SH-SY5Y (cell line): ENCODE measurements at regions not wholly inside any gene's neighbourhood (a gene's known extent, or its start where the extent isn't known, plus 50 kb on each side); places are given as distances from the start of the nearest gene placed in this dataset.

Experiments
- GATA2 ChIP-seq: IDR thresholded peaks from 2 replicates; pipeline ENCODE4 v1.6.1; 2011; ENCODE audit warnings: mild to moderate bottlenecking, low read depth, low read length
- GATA3 ChIP-seq: IDR thresholded peaks from 2 replicates; pipeline ENCODE4 v1.6.1; 2011; ENCODE audit warnings: low read depth, mild to moderate bottlenecking, low read length, moderate library complexity

GRCh38 chr18:39773646-39774045 is 2181.4 kb upstream of the PIK3C3 start:
- TF ChIP-seq GATA3 (no peak), GATA2 (no peak)

DNA sequence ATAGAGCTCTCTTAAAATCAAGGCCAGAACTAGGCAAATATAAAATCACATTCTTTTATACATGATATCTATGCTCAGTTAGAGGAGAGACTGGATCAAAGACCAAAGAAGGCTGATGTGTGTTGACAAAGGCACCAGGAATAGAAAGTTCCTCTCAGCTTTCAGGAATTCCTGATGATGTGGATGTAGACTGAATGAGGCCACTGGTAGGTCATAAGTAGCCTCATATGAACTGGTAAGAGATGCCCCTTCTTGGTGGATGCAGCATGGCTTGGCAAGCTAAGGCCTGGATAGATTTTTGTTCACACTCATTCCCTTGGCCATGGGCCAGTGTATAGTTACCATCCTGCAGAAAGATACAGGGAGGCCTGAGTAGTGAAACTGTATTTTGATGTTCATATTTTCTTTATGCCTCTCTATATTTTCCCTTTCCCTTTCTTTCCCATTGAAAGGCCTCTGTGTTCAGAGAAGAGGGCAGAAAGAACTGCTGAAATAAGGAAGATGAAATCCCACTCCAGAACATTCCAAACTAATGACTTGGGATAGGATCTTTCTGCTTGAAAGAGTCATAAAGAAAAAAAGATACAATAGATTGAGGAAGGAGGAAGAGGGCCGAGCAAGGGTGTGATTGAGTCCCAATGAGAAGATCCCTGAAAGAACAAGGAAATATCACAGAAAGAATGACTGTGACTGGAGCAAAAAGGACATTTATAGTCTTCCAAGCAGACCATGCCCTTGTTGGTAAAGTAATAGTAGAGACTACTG is 2182.7 kb upstream of the PIK3C3 start:
- TF ChIP-seq GATA3: no peak
- no peak for TF ChIP-seq GATA2

GRCh38 chr18:39770399-39770798 is 2184.6 kb upstream of the PIK3C3 start:
- TF ChIP-seq GATA2 (no peak), GATA3 (no peak)

DNA sequence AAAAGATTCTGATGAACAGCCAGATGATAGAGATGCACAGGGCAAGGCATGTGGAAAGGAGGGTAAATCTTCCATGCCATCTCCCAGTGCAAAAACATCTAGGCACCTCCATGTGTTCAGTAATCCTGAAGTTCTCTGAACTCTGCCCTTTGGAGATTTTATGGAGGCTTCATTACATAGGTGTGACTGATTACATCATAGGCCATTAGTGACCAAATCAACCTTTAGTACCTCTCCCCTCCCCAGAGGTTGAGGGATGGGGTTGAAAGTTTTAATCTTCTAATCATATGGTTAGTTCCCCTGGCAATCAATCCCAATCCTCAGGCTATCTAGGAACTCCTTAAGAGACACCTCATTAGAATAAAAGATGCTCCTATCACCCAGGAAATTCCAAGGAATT is 2190.2 kb upstream of the PIK3C3 start:
- no peak for TF ChIP-seq GATA2
- TF ChIP-seq GATA3: no peak

DNA sequence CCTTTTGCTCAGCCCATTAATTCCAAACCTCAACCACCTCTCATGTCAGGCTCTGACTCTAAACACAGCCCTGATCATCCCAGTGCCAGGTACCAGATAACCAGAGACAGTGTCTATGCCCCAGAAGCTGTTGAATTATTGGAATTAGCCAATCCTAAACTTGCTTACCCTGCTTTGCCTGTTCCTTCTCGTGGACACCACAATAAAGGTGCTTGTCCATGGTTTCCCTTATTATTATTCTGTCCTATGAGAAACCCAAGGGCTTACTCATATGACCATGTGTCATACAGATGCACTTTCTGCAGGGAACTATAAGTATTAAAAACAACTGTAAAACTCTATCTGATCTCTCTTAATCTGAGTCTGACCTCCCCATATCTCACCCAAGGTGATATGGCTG is 2193.8 kb upstream of the PIK3C3 start:
- TF ChIP-seq GATA3 (no peak), GATA2 (no peak)

GRCh38 chr18:39759926-39760325 is 2194.3 kb upstream of the CELF4 start:
- no peak for TF ChIP-seq GATA2
- no peak for TF ChIP-seq GATA3

DNA sequence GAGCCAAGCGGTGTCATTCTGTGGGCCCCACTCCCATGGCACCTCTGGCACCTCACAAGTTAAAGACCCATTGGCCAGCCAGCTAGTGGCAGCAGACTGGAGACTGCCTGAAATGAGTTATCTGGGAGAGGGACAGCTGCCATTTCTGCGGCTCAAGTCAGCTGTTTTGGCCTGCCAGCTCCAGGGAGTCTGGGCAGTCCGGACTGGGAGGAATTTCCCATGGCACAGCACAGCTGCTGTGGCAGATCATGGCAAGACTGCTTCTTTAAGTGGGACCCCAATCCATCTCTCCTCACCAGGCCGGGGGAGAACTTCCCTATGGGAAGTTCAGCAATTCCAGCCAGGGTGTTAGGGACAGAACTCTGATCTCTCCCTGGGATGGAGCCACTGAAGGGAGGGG is 2187.6 kb upstream of the CELF4 start:
- TF ChIP-seq GATA3 (no peak), GATA2 (no peak)

DNA sequence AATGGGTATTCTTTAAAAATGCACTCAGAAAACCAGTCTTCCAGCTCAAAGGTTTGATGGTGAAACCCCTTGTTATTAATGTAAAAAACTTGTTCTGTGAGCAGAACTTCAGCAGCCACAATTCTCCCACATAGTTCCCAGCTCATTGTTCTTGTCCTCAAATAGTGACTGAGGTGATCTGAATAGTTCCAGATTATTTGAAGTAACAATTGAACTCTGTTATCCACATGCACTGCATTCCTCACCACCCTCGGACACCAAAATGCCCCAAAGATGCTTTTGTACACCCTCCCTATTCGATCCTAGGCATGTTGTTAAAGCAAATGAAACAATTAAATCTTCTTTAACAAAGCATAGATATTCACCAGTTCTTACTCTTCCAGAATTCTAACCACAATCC is 2186.8 kb upstream of the CELF4 start:
- no peak for TF ChIP-seq GATA2
- no peak for TF ChIP-seq GATA3

DNA sequence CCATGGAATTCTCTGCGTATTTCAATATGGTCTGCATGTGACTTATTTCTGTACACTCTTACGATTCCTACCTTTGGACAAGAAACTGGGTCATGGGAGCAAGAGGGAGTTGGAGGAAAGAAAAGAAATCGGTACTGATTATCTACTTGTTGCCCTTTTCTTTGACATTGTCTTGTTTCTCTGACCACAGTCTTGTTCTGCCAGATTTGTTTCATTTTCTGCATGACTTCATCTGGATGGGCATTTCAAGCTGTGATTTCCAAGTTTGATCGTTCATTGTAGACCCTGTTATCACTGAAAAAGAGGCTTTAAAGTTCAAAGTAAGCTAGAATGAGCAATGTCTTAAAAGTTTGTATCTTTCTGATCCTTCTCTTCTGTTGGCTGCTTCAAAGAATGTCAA is 2186.3 kb upstream of the CELF4 start:
- TF ChIP-seq GATA2 (no peak), GATA3 (no peak)

DNA sequence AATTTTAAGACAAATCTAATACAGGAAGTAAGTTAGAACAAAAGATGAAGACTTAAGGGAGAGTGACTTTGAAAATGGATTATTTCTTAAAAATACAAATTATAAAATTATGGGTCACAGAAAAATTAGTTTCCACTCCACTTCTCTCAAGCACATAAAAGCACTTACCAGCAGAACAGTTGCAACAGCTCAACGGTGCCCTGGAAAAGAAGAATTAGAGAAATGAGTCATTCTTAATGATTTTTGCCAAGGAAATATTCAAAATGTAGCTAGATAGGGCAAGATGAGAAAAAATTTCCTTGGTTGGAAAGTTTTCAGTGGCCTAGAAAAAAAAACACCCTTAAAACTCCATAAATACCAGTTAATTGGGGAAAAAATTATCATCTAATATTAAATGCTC is 2185.6 kb upstream of the CELF4 start:
- TF ChIP-seq GATA2 (no peak), GATA3 (no peak)

DNA sequence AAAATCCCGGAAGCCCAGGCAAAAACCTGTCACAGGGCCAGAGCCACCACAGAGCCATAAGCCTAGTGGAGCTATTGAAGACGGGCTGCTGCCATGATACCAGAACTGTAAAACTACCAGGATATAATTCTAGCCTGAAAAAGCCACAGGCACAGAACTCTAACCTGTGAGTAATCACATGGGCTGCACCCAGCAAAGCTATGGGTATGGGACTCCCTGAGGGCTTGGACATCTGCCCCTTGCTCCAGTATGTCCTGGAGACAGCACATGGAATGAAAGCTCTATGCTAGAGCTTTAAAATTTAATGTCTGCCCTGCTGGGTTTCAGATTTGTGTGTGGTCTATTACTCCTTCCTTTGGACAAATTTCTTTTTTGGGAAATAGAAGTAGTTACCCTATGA is 2183.6 kb upstream of the CELF4 start:
- TF ChIP-seq GATA2: no peak
- no peak for TF ChIP-seq GATA3

DNA sequence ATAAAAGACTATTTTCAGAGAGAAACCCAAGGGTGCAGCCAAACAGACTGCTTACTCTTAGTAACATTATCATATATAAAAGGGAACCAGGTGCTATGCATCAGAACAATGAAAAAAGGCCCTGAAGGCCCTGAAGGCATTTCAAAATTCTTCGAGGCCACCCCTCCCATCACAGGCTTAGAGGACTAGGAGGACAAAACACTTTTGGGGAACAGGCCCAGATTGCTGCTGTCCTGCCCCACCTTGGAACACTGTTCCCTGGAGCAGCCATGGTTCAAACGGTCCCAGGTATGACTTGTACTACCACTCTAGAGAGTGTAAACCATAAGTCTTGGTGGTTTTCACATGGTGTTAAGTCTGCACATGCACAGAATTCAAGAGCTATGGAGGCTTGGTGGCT is 2183.1 kb upstream of the CELF4 start:
- TF ChIP-seq GATA3 (no peak), GATA2 (no peak)

DNA sequence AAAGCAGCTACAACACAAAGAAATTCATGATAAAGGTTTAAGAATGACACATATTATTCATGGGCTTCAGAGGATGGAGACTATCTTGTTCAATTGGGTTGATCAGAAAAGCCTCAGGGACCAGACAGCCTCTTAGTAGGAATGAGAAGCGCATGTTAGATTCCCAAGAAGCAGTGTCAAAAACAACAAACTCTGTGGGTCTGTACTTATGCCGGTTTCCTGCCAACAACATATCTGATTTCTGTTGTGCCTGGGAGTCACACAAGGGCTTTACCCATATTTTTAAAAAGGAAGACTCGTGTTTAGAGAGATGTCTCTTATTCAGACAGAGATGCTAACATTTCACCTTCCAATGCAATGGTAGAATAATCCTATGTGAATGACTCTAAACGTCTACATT is 2180.6 kb upstream of the CELF4 start:
- TF ChIP-seq GATA3: no peak
- no peak for TF ChIP-seq GATA2

DNA sequence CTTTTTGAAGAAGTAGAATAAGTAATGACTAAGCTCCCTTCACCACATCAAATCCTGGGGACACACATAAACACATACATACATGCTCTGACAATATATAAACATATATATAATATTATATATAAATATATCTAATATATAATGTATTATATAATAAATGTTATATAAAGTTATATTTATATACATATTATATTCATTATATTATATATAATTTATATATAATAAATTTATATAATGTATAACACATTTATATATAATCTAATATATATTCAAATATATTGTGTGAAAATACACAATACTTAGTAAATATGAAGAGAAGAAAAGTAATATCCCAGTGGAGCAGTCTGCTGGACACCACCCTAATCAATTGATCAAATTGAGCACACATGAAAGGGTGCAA is 2177.9 kb upstream of the CELF4 start:
- TF ChIP-seq GATA2 (no peak), GATA3 (no peak)

GRCh38 chr18:39741755-39742466 is 2176.3 kb upstream of the CELF4 start:
- TF ChIP-seq GATA2 (peak; percentile 86), GATA3 (peak; percentile 71)
